AG09319 (cell line): ENCODE measurements at regions not wholly inside any gene's neighbourhood (a gene's known extent, or its start where the extent isn't known, plus 50 kb on each side); places are given as distances from the start of the nearest gene placed in this dataset.
A peak's percentile ranks its signal among the peaks of the same experiment; 100 is the strongest.

Source experiments
- DNase-seq: peaks from one replicate; pipeline ENCODE4 v3.0.0-alpha.2; 2010; ENCODE audit warnings: low read depth; ENCODE audit errors: extremely low read depth
- TF ChIP-seq, protein P1 (sequence below): IDR thresholded peaks from 2 replicates; pipeline ENCODE4 v1.5.1; 2011; ENCODE audit warnings: low read depth, mild to moderate bottlenecking, inconsistent platforms, low read length, moderate library complexity

DNA sequence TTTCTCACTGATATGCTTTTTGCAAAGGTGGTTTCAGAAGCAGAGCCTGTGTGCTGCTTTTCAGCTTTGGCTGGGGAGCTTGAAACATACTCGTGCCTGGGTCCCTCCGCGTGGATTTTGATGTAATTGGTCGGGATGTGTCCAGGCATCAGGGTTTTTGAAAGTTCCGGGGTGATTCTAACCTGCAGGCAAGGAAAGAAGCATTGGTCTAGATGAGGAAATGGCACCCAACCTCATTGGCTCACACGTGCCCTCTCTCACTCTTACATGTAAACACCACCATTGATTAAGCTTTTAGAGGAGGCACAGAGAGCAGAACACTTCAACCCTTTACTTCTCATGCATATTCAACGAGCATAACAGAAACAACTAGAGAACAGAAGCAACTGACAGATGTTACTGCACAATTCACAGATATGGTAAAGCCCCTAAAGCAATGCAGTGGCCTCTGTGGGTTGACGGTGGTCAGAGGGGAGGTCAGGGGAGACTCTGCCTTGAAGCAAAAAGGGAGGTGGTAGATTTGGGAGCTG lies 112.1 kb downstream of the TLR5 start:
- TF ChIP-seq, protein P1, sequence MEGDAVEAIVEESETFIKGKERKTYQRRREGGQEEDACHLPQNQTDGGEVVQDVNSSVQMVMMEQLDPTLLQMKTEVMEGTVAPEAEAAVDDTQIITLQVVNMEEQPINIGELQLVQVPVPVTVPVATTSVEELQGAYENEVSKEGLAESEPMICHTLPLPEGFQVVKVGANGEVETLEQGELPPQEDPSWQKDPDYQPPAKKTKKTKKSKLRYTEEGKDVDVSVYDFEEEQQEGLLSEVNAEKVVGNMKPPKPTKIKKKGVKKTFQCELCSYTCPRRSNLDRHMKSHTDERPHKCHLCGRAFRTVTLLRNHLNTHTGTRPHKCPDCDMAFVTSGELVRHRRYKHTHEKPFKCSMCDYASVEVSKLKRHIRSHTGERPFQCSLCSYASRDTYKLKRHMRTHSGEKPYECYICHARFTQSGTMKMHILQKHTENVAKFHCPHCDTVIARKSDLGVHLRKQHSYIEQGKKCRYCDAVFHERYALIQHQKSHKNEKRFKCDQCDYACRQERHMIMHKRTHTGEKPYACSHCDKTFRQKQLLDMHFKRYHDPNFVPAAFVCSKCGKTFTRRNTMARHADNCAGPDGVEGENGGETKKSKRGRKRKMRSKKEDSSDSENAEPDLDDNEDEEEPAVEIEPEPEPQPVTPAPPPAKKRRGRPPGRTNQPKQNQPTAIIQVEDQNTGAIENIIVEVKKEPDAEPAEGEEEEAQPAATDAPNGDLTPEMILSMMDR: no peak
- no peak for DNase-seq

DNA sequence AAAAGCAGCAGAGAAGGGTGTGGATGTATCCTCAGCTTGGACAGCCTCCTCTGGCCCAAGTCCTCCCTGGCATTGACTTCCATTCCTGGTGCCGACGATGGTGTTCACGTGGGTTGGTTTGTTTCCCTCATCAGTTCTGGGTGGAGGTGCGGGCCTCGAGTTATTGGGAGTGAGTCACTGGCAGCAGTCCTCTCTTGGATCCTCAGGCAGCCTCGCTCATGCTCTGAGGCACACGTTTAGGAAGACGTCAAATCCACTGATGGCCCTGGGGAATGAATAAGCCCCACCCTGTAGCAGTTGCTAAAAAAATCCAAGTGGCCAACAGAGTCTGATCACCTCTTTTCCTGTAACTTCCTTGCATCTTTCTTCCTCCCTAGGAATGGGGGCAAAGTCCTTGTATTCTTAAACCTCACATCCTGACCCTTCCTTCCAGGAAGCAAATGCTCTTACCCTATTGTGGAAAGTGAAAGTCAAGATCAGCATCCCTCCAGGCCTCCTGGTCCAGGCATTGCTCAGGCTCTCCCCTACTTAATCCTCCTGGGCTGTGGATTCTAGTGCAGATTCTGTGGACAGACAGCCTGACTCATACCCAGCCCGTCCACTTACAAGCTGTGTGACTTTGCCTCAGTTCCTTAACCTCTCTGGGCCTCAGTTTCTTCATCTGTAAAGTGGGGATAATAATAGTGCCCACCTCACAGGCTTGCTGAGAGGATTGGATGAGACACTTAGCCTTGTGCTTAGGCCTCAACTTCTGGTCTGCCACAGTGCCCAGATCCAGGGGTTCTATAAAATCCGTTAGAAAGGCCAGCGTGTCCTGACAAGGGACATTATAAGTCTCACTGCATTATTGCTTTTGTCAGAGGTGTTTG lies 111.1 kb downstream of the TLR5 start:
- peak; percentile 51 for DNase-seq
- TF ChIP-seq, protein P1: no peak

DNA sequence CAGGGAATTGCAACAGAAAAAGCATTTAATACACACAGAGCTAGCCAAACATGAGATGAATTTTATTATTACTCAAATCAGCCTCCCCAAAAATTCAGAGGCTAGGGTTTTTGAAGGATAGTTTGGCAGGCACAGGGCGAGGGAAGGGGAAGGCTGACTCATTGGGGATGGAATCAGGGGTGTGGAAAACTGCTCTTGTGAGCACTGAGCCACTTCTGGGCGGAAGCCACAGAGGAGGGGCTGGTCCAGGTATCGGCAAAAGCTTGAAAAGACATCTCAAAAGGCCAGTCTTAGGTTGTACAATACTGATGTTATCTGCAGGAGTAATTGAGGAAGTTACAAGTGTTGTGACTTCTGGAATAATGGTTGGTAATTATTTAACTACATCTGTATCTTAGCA lies 109.4 kb downstream of the TLR5 start:
- DNase-seq: no peak
- TF ChIP-seq, protein P1: no peak

DNA sequence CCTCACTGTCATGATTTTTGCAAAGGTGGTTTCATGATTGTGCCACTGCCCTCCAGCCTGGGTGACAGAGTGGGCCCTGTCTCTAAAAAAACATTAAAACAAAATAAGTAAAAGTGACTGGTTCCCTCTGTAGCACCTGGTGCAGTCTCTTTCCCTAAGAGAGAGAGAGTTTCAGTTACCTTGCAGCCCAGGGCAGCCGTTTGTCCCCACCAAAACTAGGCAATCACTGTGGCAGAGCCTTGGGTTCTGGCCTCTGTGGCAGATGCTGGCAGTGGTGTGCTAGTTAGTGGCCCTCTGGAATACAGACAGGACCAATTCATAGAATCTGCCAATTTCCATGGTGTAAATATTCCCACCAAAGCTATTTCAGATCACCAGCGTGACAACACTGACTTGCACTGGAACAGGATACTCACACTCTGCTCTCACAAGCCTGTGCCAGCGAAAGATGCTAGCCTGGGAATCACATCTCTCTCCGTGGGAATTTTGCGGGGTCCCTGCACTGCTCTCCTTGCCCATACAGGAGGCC lies 108.7 kb downstream of the TLR5 start:
- DNase-seq: no peak
- TF ChIP-seq, protein P1: no peak

DNA sequence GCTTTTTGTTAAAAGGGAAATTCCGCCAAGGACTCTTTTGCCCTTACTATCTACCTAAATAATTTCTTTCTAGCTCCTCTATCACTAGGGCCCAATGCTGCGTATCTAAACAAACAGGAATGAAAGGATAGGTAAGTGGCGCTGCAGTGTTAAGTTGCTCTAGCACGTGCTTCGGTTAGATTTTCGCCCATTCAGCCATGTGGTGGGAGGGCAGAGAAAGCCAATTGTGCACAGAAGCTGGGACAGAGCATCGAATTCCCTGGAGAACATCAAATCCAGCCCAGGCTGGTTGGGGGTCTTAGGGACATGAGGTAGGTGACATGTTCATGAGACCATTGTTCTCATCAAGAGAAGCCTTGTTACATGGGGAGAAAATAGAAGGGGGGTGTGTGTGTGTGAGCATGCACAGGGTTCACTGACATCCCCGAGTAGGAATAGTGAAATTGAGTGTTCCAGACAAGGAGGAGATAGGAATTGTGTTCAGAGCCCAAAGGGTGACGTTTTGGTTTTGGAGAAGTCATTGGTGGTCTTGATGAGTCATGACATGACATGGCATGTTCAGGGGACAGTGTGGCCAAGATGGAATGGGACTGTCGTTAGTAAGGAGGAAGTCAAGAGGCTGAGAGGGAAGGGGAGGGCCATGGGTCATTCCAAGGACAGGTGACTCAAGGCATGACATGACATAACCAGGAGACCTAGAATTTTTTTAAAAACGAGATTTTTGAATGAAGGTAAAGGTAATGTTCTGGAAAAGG lies 107.1 kb downstream of the TLR5 start:
- DNase-seq: no peak

DNA sequence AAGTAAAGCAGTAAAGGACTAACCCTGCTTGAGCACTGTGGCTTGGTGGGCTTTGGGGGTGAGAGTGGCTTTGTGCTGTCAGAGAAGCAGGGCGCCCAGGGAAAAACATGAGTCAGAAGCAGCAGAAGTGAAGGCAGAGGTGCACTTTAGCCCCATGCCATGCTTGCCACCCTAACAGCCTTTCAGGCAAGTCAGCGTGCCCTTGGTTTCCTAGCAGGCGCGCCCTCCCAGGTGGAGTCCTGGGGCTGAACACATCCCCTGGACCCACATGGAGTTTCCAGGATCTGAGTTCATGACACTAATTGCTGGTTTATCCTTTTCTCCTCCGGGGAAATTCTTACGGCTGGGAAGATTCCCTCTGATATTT lies 106.6 kb downstream of the TLR5 start:
- no peak for DNase-seq

More for the DNA sequence above, 107.1 kb downstream of the TLR5 start:
- TF ChIP-seq, protein P1: no peak

More for the DNA sequence above, 106.6 kb downstream of the TLR5 start:
- TF ChIP-seq, protein P1: no peak
